H9 (cell line): ENCODE measurements at regions not wholly inside any gene's neighbourhood (a gene's known extent, or its start where the extent isn't known, plus 50 kb on each side); places are given as distances from the start of the nearest gene placed in this dataset.

Experiments used
- DNase-seq: peaks from one replicate; pipeline ENCODE4 v3.0.0-alpha.2; 2017
- H2AFZ ChIP-seq: one replicate; pipeline ENCODE4 v1.6.1; 2013; ENCODE audit warnings: mild to moderate bottlenecking, low read length, control low read depth, moderate library complexity
- H2AK5ac ChIP-seq: 2 replicates; pipeline ENCODE4 v1.6.1; 2013; ENCODE audit warnings: low read length, control low read depth, mixed read lengths; ENCODE audit not compliant: insufficient read length
- H2BK120ac ChIP-seq: one replicate; pipeline ENCODE4 v1.6.1; 2013; ENCODE audit warnings: low read depth, mild to moderate bottlenecking, low read length, control low read depth, inconsistent platforms; ENCODE audit not compliant: poor library complexity, severe bottlenecking
- H2BK12ac ChIP-seq: 2 replicates; pipeline ENCODE4 v1.6.1; 2013; ENCODE audit warnings: low read length, control low read depth, mixed read lengths, low read depth; ENCODE audit not compliant: insufficient read length
- H2BK15ac ChIP-seq: 2 replicates; pipeline ENCODE4 v1.6.1; 2013; ENCODE audit warnings: low read depth, low read length, control low read depth
- H2BK20ac ChIP-seq: one replicate; pipeline ENCODE4 v1.6.1; 2013; ENCODE audit warnings: low read depth, mild to moderate bottlenecking, low read length, control low read depth, inconsistent platforms; ENCODE audit not compliant: poor library complexity, severe bottlenecking
- H2BK5ac ChIP-seq: 2 replicates; pipeline ENCODE4 v1.6.1; 2013; ENCODE audit warnings: low read length, control low read depth, mixed read lengths; ENCODE audit not compliant: insufficient read length
- H3K14ac ChIP-seq: 2 replicates; pipeline ENCODE4 v1.6.1; 2013; ENCODE audit warnings: low read length, control low read depth; ENCODE audit not compliant: insufficient read depth
- H3K18ac ChIP-seq: 2 replicates; pipeline ENCODE4 v1.6.1; 2013; ENCODE audit warnings: low read depth, mild to moderate bottlenecking, mixed read lengths, low read length, control low read depth; ENCODE audit not compliant: insufficient read length
- H3K23ac ChIP-seq: 2 replicates; pipeline ENCODE4 v1.6.1; 2013; ENCODE audit warnings: low read length, control low read depth, mixed read lengths, low read depth; ENCODE audit not compliant: insufficient read length
- H3K23me2 ChIP-seq: 2 replicates; pipeline ENCODE4 v1.6.1; 2013; ENCODE audit warnings: low read depth, mild to moderate bottlenecking, mixed read lengths, low read length, control low read depth; ENCODE audit not compliant: insufficient read length, poor library complexity, severe bottlenecking
- H3K27ac ChIP-seq: 2 replicates; pipeline ENCODE4 v1.5.1; 2013; ENCODE audit warnings: low read length, control low read depth, mixed read lengths, low read depth; ENCODE audit not compliant: insufficient read length
- H3K27me3 ChIP-seq: 2 replicates; pipeline ENCODE4 v1.6.1; 2013; ENCODE audit warnings: low read length, control low read depth, inconsistent platforms; ENCODE audit not compliant: insufficient read depth
- H3K4ac ChIP-seq: 2 replicates; pipeline ENCODE4 v1.6.1; 2013; ENCODE audit warnings: low read depth, mild to moderate bottlenecking, control low read depth, inconsistent platforms, low read length, moderate library complexity
- H3K4me1 ChIP-seq: 2 replicates; pipeline ENCODE4 v1.6.1; 2013; ENCODE audit warnings: low read length, control low read depth, inconsistent platforms; ENCODE audit not compliant: insufficient read depth
- H3K4me2 ChIP-seq: 2 replicates; pipeline ENCODE4 v1.6.1; 2013; ENCODE audit warnings: low read length, control low read depth, mixed read lengths; ENCODE audit not compliant: insufficient read length, insufficient read depth
- H3K56ac ChIP-seq: 2 replicates; pipeline ENCODE4 v1.6.1; 2013; ENCODE audit warnings: low read depth, mild to moderate bottlenecking, mixed read lengths, low read length, control low read depth; ENCODE audit not compliant: insufficient read length
- H3K79me1 ChIP-seq: 2 replicates; pipeline ENCODE4 v1.6.1; 2013; ENCODE audit warnings: low read depth, mild to moderate bottlenecking, moderate library complexity, low read length, control low read depth, inconsistent platforms; ENCODE audit not compliant: insufficient read depth, poor library complexity, severe bottlenecking
- H3K79me2 ChIP-seq: 2 replicates; pipeline ENCODE4 v1.6.1; 2013; ENCODE audit warnings: low read length, control low read depth, inconsistent platforms; ENCODE audit not compliant: insufficient read depth
- H3K9ac ChIP-seq: 2 replicates; pipeline ENCODE4 v1.6.1; 2013; ENCODE audit warnings: low read length, control low read depth, mixed read lengths; ENCODE audit not compliant: insufficient read length; ENCODE audit errors: extremely low read depth
- H3K9me3 ChIP-seq: one replicate; pipeline ENCODE4 v1.6.1; 2013; ENCODE audit warnings: low read depth, low read length, inconsistent platforms; ENCODE audit not compliant: control insufficient read depth
- H3T11ph ChIP-seq: one replicate; pipeline ENCODE4 v1.6.1; 2013; ENCODE audit warnings: mild to moderate bottlenecking, low read length, control low read depth, inconsistent platforms
- H4K20me1 ChIP-seq: one replicate; pipeline ENCODE4 v1.6.1; 2013; ENCODE audit not compliant: control insufficient read depth, insufficient read length, insufficient read depth
- H4K5ac ChIP-seq: 2 replicates; pipeline ENCODE4 v1.6.1; 2013; ENCODE audit warnings: low read depth, mild to moderate bottlenecking, mixed read lengths, low read length, control low read depth; ENCODE audit not compliant: insufficient read length
- H4K8ac ChIP-seq: replicated peaks from 2 replicates; pipeline ENCODE4 v1.6.1; 2013; ENCODE audit warnings: low read length, control low read depth, mixed read lengths, low read depth; ENCODE audit not compliant: insufficient read length
- H4K91ac ChIP-seq: 2 replicates; pipeline ENCODE4 v1.6.1; 2013; ENCODE audit warnings: low read depth, mild to moderate bottlenecking, moderate library complexity, mixed read lengths, low read length, control low read depth; ENCODE audit not compliant: insufficient read length
- H3K27ac Mint-ChIP-seq, 3 experiments: 2 replicates in 2 of 3; 3 replicates in 1 of 3; pipeline ENCODE4 v1.8.0; 2020 to 2021; ENCODE audit warnings: mixed read lengths in 3 of 3, mild to moderate bottlenecking in 1 of 3, moderate library complexity in 1 of 3
- H3K27me3 Mint-ChIP-seq: 2 replicates; pipeline ENCODE4 v1.8.0; 2021; ENCODE audit warnings: low read depth, mild to moderate bottlenecking, moderate library complexity, mixed read lengths
- H3K36me3 Mint-ChIP-seq, 3 experiments: 2 replicates in 2 of 3; 3 replicates in 1 of 3; pipeline ENCODE4 v1.8.0; 2020 to 2021; ENCODE audit warnings: low read depth in 3 of 3, mixed read lengths in 3 of 3; ENCODE audit not compliant: insufficient read depth in 1 of 3
- H3K4me1 Mint-ChIP-seq, 2 experiments: 2 replicates each; pipeline ENCODE4 v1.8.0; 2020; ENCODE audit warnings: mixed read lengths in 2 of 2
- H3K4me3 Mint-ChIP-seq, 2 experiments: 2 replicates in 1 of 2; 3 replicates in 1 of 2; pipeline ENCODE4 v1.8.0; 2020 to 2021; ENCODE audit warnings: mild to moderate bottlenecking in 2 of 2, mixed read lengths in 2 of 2, moderate library complexity in 1 of 2
- H3K9me3 Mint-ChIP-seq, 2 experiments: 2 replicates in 1 of 2; 3 replicates in 1 of 2; pipeline ENCODE4 v1.8.0; 2020; ENCODE audit warnings: mild to moderate bottlenecking in 2 of 2, mixed read lengths in 2 of 2, moderate library complexity in 1 of 2
- CTCF ChIP-seq: fragments of 200-600 bp; sonication (generic); conservative IDR thresholded peaks from 3 replicates; pipeline ENCODE4 v1.8.0; 2021; ENCODE audit warnings: antibody characterized with exemption, mild to moderate bottlenecking
- WGBS: extraction: QIAGEN DNeasy Blood & Tissue Kit; methylation state at CpG from one replicate; pipeline ENCODE4 v1.1.7; 2013; ENCODE audit warnings: missing lambda C conversion rate, low lambda C conversion rate, mixed read lengths; ENCODE audit not compliant: insufficient read length; ENCODE audit errors: extremely low coverage; 5-methylcytosine and 5-hydroxymethylcytosine counted together

- H4K5ac ChIP-seq: no peak overlapping the region
- no peaks in the 10 kb centered on the region for H3K27me3 Mint-ChIP-seq
- no peaks in the 10 kb centered on the region; the same call in 1 of the 2 replicates for H3K4me1 ChIP-seq
- no peak overlapping the region for H3K27ac ChIP-seq
- no peak overlapping the region for H2BK12ac ChIP-seq
- WGBS: no CpG with 5 or more reads among the region's 1 CpG
- H3K9me3 Mint-ChIP-seq: no peaks in the 10 kb centered on the region
- no peaks in the 10 kb centered on the region for H3K23me2 ChIP-seq
- H3K36me3 Mint-ChIP-seq: no peaks in the 10 kb centered on the region; a peak in 1 of 7 replicates
- H3T11ph ChIP-seq: no peak overlapping the region
- no peak overlapping the region for H2BK15ac ChIP-seq
- H3K4ac ChIP-seq: no peak overlapping the region
- no peak for TF ChIP-seq CTCF
- no peaks in the 10 kb centered on the region for H3K27me3 ChIP-seq
- H2BK120ac ChIP-seq: no peak overlapping the region
- no peak overlapping the region for H3K56ac ChIP-seq
- no peaks in the 10 kb centered on the region for H3K79me1 ChIP-seq
- H3K4me3 Mint-ChIP-seq: peak overlapping the region; percentile 58 to 81
- no peaks in the 10 kb centered on the region for H3K9me3 ChIP-seq
- peak overlapping the region; percentile 38 for H3K4me2 ChIP-seq
- no peak for DNase-seq
- no peak overlapping the region for H3K9ac ChIP-seq
- H3K18ac ChIP-seq: no peak overlapping the region
- no peak overlapping the region for H4K91ac ChIP-seq
- H2AFZ ChIP-seq: no peak overlapping the region
- no peaks in the 10 kb centered on the region for H4K20me1 ChIP-seq
- peak overlapping the region; percentile 31 to 98 (median 96) for H3K27ac Mint-ChIP-seq
- no peak overlapping the region for H2AK5ac ChIP-seq
- no peak overlapping the region for H3K14ac ChIP-seq
- peaks cover 71 to 75% of the 10 kb centered on the region in 2 experiments for H3K4me1 Mint-ChIP-seq
- H2BK20ac ChIP-seq: no peak overlapping the region
- no peak overlapping the region for H3K23ac ChIP-seq
- no peak overlapping the region for H2BK5ac ChIP-seq
- H4K8ac ChIP-seq: no peak overlapping the region
- no peaks in the 10 kb centered on the region for H3K79me2 ChIP-seq
Measured at GRCh38 chr1:82848043-82848442, 1047.3 kb downstream of the ADGRL2 start.
